Caki2 (cell line): ENCODE measurements at regions not wholly inside any gene's neighbourhood (a gene's known extent, or its start where the extent isn't known, plus 50 kb on each side); places are given as distances from the start of the nearest gene placed in this dataset.

Source experiments
- DNase-seq: peaks from one replicate; pipeline ENCODE4 v3.0.0-alpha.2; 2015; ENCODE audit warnings: low read depth
- in situ Hi-C: cut with HindIII; loops from 2 replicates; pipeline ENCODE4 v1.10.0; 2016; ENCODE audit warnings: low sequenced_read_pairs, low pct_unique_long_range_greater_than_20kb, mixed read lengths

DNA sequence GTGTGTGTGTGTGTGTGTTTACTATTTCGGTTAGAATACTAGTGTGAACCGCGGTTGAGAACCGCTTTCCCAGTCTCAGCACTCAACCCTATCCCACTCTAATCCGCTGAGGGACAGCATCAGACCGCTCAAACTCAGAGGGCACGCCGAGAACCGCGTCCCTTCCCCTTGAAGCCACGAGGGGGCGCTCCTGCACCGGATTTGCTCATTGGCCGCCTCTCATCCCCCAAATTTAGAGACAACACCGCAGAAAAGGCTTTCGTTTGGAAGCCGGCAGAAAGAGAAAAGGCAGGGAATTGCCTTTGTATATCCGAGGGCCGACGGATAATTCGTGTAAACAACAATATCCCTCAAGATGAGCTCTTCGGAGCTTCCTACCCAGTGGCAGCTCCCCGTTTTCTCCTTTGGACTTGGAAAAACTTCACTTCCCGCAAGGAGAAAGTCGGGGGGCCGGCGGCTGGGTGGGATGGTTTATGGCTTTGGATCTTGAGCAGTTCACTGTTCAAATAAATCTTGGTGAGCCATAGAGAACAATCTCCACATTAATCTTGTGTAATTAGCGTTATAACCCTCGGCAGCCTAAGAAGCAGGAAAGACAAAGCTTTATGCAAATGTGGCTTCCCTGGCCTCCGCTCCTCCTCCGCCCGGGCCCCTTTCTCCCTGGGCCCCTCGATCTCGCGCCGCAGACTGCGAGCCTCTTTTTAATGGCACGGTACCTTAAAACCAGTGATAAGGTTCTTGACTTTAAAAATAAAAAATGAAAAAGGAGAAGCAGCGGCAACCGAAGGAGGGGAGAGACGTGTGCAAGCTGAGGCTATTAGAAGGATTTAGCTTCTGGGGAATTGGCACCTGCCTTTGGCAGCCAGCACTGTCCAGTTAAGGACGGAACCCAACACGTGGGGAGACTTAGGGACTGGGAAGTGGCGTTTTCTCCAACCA lies 296.8 kb downstream of the PARP8 start:
- in situ Hi-C loops: no loop called here
- peak; percentile 63 for DNase-seq

DNA sequence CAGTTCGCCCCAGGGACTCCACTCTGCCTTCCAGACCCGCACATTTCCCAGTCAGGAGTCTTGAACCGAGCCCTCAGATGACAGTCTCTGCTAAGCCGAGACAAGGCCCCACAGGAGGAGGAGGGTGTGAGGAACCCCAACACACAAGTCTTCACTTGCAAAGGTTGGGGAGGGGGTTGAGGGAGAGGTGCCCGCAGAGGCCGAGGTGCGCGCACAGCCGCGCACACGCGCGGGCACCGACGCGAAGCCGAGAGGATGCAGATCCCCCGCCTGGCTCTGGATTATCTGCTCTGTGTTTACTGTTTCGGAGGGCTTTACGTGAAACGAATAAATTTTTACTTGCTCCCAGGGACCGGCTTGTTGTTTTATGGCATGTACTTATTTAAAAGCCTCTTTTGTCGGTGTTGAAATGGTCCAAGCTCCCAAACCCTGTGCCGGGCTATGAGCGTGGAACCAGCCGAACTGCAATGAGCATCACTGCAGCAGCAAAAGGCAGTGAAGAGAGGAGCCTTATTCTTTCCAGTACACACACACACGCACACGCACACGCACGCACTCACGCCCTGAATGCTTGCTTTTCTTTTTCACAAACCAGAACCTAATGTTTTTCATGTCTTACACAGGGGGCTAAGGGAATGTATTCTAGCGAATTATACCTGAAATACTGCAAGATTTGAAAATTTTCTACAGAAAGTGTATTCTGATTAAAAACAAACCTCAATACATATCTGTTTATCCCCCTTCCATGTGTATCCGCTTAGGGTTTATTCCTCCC lies 297.7 kb downstream of the PARP8 start:
- DNase-seq: no peak
- in situ Hi-C loops: no loop called here

DNA sequence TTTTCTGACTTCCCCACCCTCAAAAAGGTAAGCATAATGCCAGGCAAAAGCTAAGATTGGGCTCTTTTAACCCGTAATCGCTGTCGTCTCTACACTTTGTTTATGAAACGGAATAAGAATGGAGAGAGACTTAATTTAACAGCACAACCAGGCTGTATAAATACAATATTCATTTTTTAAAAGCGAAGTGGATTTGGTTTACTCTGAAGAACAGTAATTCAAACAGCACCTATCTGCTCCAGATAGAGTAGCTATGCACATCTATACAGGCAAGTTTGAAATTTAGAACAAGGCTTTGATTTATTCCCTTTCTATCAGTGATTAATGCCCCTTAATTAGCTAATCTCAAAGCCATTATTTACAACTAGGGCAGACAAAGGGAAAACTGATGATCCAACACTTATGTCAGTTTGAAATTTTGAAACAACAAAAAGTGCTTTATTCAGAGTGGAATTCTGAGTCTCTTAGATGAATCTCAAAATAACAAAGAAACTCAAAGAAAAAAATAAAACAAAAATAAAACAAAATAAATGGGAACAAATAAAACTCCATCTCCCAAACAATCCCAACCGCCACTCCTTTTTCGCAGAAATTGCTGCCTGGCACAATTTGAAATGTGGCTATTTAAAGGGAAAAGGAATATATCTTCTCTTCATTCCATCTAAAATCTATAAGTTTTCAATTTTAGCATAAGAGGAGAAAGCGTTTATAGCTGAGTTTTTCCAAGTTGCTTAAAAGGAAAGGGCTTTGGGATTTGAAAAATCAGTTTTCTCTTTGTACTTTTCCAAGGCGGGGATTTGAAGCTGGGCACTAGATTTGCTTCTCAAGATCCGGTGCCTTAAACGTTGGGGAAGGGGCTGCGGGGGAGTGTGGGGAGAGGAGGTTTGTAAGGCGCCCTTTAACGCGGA lies 298.6 kb downstream of the PARP8 start:
- in situ Hi-C loops: no loop called here
- DNase-seq: no peak

DNA sequence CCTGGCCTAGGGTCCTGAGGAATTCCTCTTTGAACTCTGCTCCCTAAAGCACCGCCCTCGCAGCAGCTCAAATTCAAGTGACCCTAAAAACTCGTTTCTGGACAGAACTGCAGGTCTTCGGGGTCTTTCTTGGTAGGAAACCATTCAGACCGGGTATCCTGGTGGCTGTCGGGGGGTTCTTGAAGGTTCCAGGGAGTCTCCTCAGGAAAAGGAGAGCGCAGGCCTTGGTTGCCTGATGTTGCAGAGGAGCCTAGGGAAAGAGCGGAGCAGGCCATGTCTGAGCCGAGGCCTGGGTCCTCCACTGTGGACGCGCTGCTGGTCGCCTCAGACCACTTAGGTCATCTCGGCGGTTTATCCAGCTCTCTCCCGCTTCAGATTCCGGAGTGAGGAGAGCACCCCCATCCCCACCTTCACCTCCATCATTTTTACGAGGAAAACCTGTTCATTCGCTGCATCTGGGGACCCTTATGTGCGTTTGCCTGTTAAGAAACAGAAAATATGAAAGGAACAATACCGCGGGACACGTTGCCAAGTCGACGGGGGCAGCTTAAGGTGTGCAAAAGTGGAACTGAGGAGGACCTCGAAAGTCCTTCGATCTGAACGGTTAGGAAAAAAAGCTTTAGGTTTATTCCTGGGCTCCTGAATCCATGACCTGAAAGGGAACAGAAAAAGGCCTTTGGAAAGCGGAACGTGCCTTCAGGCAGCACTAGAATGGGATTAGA lies 299.4 kb downstream of the PARP8 start:
- no peak for DNase-seq
- in situ Hi-C loops: no loop called here

DNA sequence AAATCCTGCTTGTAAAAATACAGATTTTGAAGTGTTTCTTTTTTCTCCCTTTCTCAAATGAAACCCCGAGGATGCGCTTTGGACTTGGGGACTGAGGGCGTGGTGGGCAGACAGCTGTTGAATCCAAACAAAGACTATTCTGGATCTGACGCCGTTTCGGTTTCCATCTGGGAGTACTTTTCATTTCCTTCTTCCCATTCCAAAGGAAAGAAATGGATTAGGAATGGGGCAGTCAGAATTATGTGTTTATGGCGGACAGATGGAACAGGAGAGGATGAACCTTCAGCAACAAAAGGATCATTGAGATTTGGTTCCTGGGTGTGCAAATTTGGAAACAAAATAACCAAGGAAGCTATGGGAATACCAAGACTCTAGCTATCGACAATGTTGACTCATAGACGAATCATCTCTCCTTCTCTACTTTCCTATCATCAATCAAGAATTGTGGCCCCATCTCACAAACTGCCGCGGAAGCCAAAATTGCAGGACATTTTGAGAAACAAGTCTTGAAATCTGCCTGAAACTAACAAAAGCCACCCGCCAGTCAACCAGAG lies 300.6 kb downstream of the PARP8 start:
- in situ Hi-C loops: no loop called here
- no peak for DNase-seq

DNA sequence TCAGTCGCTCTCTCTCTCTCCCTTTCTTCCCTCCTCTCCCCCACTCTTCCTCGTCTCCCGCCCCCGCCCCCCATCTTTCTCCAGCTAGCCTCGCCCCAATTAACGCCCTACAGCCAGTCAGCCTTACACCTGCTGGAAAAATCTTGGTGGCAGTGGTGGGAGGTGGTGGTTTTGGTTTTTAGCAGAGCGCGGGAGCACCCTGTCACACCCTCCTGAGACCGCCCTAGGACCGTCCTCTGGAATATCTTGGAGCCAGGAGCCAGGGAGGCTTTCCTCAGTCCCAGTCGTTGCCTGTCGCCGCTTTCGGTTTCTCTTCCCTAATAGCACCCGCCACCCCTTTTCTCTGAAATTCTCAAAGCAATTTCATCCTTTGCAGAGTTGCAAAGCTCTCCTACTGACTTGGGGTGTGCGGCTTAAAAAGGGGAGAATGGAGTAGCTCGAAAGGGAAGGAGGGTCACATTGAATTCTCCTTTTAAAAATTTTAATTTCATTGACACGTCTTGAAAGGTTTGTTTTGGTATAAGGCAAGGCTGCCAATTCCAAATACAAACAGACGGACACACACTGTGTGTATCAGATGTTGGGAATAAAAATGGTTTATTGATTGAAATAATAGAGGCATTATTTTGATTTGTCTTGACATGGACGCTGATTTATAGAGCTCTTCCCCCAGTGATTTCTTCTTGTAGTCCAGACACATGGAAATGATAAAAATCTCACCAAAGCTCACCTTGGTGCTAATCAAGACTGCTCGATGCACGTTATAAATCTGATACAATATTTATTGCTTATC lies 301.3 kb downstream of the PARP8 start:
- in situ Hi-C loops: no loop called here
- no peak for DNase-seq

DNA sequence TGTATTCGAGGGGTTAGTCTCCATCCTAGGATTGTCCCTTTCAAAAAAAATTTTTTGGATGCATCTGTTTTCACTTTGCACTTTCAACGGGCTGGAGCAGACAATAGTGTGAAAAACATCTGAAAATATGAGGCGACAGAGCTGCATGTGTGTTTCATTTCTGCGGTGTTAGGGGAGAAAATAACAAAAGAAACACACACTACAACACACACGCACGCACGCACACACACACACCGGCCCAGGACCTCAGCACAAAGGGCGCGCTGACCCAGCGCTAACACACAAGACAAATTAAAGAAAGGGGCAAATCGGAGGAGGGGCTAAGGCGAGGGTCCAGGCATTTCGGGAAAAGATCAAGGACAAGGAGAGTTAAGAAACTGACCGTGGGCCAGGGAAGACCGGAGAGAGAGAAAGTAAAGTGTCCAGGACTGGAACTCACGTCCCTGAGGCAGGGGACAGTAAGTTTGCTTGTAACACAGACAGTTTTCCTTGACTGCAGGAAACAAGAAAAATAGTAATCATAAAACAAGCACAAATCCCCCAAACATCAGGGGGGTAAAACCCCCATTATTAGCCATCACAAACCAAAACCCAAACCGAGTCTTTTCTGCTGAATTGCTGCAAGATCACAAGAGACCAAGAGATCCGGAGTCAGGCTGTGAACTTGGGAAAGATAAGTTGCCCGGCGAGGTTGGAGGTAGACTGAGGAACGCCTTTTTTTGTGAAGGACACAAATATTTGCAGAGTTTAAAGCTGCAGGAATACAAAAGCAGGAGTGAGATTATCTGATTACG lies 302.1 kb downstream of the PARP8 start:
- DNase-seq: no peak

DNA sequence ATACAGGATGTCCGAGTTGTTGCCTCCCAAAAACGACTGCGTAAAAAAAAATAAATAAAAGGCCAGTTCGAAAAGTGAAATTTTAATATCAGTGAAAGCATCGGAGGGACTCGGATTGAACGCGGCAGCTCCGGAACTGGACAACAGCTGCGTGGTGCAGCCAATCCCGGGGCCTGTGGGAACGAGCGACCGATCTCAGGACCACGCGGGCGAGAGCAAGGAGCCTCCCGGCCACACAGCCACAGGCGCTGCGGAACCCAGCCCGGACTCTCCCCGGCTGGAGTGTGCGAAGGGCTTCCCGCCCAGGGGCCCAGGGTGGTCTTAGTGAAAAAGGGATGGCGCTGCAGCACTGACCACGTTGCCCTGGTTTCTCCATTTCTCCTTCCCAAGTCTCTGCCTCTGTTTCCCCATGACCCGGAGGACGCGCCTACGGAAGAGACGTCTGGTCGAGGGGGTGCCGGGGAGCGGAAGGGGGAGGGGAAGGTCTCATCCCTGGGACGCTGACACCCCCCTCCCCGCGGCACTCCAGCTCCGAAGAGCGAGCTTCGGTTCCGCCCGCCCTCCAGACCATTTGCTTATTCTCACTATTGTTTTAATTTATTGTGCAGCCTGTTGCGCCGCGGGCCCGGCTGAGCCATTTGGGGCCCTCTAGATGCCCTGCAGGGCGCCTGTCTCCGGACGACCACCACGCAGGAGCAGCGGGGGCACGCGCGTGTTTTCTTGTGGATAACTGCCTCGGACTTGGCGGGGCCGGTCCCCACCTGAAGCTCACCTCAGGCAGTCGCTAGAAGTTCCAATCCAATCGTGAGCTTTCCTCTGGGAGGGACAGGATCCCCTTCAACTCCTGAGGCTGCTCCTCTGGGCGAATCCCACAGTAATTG lies 303.0 kb downstream of the PARP8 start:
- DNase-seq: no peak
- in situ Hi-C loops: no loop called here

More for the DNA sequence above, 302.1 kb downstream of the PARP8 start:
- in situ Hi-C loops: no loop called here

DNA sequence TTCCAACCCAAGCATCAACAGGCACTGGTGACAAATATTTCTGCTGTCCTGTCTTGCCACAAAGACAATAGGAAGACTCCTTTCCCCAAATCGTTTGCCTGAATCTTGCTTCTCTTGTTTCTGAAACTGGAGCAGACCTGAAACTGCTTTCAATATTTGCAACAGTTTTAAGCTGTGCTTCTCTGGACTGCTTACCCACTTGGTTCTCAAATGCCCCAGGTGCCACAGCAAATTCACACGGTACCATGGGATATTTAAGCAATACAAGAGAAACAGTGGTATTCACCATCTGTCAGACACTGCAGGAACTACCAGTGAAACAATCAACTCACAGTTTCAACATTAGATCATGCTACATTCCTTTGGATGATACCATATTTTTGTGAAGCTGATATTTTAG lies 309.4 kb downstream of the PARP8 start:
- no peak for DNase-seq

DNA sequence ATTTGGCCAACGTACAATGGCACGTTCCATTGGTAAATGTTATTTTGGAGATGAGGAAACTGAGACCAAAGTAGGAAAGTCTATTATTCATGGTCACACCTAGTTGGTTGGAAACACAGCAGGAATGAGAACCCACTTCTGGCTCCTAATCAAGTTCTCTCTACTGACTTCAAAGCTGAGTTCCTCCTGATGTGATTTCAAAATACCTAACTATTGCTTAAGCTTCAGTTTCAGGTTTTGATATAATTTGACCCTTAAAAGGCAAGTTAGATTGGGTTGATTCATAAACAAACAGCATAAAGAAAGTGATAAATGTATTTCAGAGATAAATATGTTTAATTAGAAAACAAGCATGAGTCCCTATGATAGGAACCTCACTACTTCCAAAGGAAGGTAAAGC lies 312.5 kb downstream of the PARP8 start:
- DNase-seq: no peak
- in situ Hi-C loops: no loop called here

More for the DNA sequence above, 309.4 kb downstream of the PARP8 start:
- in situ Hi-C loops: no loop called here

DNA sequence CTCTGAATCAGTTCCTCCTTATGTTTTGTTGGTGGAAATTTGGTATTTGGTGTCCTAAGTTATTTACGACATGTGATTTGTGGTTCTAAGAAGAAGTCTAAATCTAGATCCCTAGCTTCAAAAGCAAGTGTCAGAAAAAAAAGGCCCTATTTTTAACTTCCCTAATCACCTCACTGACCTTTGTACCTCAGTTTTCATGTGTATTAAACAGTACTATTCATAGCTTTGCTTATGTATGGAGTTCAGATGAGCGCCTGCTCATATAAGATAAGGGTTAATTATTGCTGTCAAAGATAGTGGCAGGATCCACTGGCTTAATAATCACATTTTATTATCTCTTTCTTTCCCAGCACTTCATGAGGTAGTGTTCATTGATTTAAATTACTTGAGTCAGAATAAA lies 318.2 kb downstream of the PARP8 start:
- in situ Hi-C loops: no loop called here
- DNase-seq: no peak

DNA sequence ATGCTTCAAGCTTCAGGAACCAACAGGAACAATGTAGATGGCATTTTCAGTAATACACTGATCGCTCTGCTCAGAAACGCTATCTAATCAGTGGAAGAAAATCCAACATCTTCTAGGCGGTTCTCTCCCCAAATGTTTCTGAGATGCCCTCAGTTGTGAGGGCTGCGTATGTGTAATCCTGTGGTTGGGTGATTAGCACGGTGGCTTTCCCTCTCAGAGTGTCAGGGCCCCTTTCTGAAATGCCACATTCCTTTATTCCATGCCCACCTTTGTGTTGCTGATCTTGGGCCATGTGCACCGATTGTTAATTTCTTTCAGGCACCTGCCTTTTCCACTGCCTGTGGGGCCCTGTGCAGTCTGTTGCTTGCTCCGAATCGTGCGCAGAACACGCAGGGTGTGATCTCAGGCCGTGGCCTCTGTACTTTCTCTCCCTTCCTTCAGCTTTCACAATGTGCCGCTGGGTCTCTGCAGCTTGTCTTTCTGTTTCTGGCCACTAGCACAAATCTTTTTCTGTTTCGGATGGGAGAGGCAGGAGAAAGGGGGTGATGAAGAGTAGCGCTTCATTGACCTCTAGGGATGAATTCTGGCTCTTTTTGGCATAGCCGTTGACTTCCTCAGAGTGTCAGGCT lies 324.0 kb downstream of the PARP8 start:
- no peak for DNase-seq
- in situ Hi-C loops: no loop called here

DNA sequence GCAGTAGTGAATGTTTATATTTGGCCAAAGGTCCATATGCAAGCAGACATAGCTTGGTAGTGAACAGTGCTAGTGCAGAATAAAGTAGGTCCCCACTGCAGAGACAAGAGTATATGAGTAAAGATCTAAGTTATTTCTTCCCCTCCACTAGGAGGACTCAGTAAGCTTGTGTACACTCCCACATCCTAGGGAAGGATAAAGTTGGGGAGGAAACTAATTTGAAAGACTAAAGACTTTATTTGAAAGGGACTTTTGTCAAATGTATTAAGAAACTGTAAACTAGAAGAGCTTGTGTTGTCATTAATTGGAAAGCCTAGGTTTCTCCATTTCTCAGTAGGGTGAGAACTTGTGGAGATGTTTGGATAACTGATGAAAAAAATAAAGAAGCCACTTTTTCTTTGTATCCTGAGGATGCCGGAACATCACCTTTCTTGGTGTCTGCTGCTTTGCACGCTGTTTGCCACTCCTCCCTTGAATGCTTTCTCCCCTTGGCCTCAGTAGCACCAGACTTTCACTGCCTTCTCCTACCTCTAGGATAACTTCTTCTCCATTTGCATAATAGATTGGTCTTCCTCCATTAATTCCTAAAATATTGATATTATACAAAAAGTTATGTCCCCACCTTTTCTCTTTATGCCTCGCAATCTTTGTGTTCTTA lies 329.0 kb downstream of the PARP8 start:
- in situ Hi-C loops: no loop called here

DNA sequence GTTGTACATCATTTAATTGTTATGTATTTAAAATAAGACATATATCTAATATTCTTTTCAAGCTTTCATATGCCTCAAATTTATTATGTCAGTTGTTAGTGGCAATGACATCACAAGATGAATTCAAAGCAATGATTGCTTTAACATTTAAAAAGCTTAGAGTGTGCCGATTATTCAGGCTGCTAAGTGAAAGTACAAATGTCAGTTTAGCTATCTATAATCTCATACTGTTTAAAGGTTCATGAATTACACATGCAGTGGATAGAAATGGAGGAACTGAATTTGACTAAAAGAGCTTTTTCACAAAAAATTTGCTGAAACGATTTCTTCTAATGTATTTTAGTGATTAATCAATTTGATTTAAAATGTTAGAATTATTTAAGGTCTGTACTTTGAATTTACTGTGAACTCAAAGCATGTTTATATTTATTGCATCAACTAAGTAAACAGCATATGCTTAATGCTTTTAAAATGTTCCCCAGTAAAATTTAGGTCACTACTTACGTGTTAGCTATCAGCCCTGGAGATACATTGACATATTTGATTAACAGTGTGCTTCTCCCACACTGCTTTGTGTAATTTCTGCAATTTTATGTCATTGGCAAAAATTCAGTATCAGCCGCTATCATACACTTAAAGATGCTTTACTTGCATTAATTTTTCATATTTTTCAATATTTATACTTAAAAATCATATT lies 334.9 kb downstream of the PARP8 start:
- DNase-seq: no peak

More for the DNA sequence above, 329.0 kb downstream of the PARP8 start:
- DNase-seq: no peak

More for the DNA sequence above, 334.9 kb downstream of the PARP8 start:
- in situ Hi-C loops: no loop called here
